Heart right ventricle (tissue), 16 donors: ENCODE measurements at regions not wholly inside any gene's neighbourhood (a gene's known extent, or its start where the extent isn't known, plus 50 kb on each side); places are given as distances from the start of the nearest gene placed in this dataset.
"Not testable (repeated sequence)": the region's sequence is repeated elsewhere in the genome, so short reads cannot be mapped to it uniquely, and the experiment has no call there.

Experiments
- ATAC-seq, 8 donors: fragments of 200-7000 bp; cut with Tn5 transposase; one replicate each; pipeline ENCODE4 v1.9.1; 2020; ENCODE audit warnings: mild to moderate bottlenecking in 8 of 8, moderate library complexity in 8 of 8, moderate number of reproducible peaks in 1 of 8
- DNase-seq, 2 donors: peaks; one replicate each; pipeline ENCODE4 v3.0.0-alpha.2; 2020
- H3K27ac ChIP-seq, 10 donors: fragments of 200-600 bp; sonication (generic) in 2 of 10; one replicate each; pipeline versions ENCODE4 v1.5.0 to v1.8.0; 2020 to 2022; ENCODE audit warnings: mild to moderate bottlenecking in 3 of 10
- H3K27me3 ChIP-seq, 7 donors: fragments of 200-600 bp; one replicate each; pipeline ENCODE4 v1.8.0; 2021 to 2022; ENCODE audit warnings: mild to moderate bottlenecking in 2 of 7
- H3K36me3 ChIP-seq, 9 donors: fragments of 200-600 bp; sonication (generic) in 1 of 9; one replicate each; pipeline versions ENCODE4 v1.5.0 to v1.8.0; 2020 to 2022; ENCODE audit warnings: mild to moderate bottlenecking in 2 of 9
- H3K4me1 ChIP-seq, 9 donors: fragments of 200-600 bp; sonication (generic) in 1 of 9; one replicate each; pipeline versions ENCODE4 v1.5.0 to v1.8.0; 2020 to 2022; ENCODE audit warnings: mild to moderate bottlenecking in 4 of 9
- H3K4me3 ChIP-seq, 10 donors: fragments of 200-600 bp; sonication (generic) in 2 of 10; one replicate each; pipeline versions ENCODE4 v1.5.0 to v1.8.0; 2020 to 2022; ENCODE audit warnings: mild to moderate bottlenecking in 7 of 10, moderate library complexity in 2 of 10
- H3K9me3 ChIP-seq, 11 donors: fragments of 200-600 bp in 10 of 11; sonication (generic) in 2 of 11; one replicate each; pipeline versions ENCODE4 v1.5.0 to v1.8.0; 2013 to 2022; ENCODE audit warnings: mild to moderate bottlenecking in 2 of 11, control low read depth in 1 of 11, moderate library complexity in 1 of 11
- WGBS, 2 donors: extraction: QIAGEN DNeasy Blood & Tissue Kit; methylation state at CpG; one replicate each; pipeline ENCODE4 v1.1.7; 2013; ENCODE audit warnings: inconsistent platforms in 1 of 2; 5-methylcytosine and 5-hydroxymethylcytosine counted together
- intact Hi-C, 10 donors: fragments of 100-400 bp; cut with DNase I; formaldehyde crosslinking; loops; one replicate each; pipeline versions ENCODE4 v1.11.1 to v1.14.2; 2022
- TF ChIP-seq, protein P1 (sequence below), 9 donors: fragments of 200-600 bp; sonication (generic) in 2 of 9; IDR thresholded peaks; one replicate each; pipeline versions ENCODE4 v1.5.0 to v1.8.0; 2021 to 2022; ENCODE audit warnings: antibody characterized with exemption in 9 of 9, mild to moderate bottlenecking in 5 of 9, moderate library complexity in 1 of 9
- donor health status: Arrhythmogenic right ventricular cardiomyopathy.
- donor health status: ischemic (EF 13 %, LVEDD 7.1; RV severe dilation, severe dysfunction).
- donor health status: healthy with polysubstance abuse.
- donor health status: DM: no; HTN: yes; CAD: no.
- donor health status: DM: no; HTN: no; CAD: no.
- donor health status: ischemic (EF 25% LVEDD 6.9; RV normal size, moderate dysfunction).
- donor health status: ischemic (EF 25% LVEDD 5.7; RV mildly dilated, moderate dysfunction).
- donor health status: healthy.
- donor health status: DM: yes; HTN: yes; CAD: no.
- donor health status: Ischemic cardiomyopathy.
- donor health status: ischemic (EF 35%, LVEDD 5.7; RV mildly dilated, moderate dysfunction).
- donor health status: nonischemic (EF 11% LVEDD 7.7; RV severe dilation, severe dysfunction).
- donor health status: DM: yes; HTN: yes; CAD: no.
- donor health status: PGD.
- donor health status: ischemic (EF 29% LVEDD 5.4; RV normal size, mild dysfunction).
- donor health status: nonischemic (EF 23%, LVEDD 6.1; RV moderate dilation, normal function).

DNA sequence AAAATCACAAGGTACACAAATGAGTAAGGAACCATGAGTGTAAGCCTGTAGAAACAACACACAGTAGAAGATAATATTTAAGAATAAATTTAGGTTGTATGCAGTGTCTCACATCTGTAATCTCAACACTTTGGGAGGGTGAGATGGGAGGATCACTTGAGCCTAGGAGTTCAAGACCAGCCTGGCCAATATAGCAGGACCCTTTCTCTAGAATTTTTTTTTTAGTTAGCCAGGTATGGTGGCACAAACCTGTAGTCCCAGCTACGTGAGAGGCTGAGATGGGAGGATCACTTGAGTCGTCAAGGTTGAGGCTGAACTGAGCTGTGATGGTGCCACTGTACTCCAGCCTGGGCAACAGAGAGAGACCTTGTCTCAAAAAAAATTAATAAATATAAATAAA lies 401.2 kb upstream of the RORB start:
- whole genome bisulfite sequencing, 2 donors, result 83 to 86% methylated on average over 2 of the region's 2 CpGs
- ATAC-seq, result no peak

DNA sequence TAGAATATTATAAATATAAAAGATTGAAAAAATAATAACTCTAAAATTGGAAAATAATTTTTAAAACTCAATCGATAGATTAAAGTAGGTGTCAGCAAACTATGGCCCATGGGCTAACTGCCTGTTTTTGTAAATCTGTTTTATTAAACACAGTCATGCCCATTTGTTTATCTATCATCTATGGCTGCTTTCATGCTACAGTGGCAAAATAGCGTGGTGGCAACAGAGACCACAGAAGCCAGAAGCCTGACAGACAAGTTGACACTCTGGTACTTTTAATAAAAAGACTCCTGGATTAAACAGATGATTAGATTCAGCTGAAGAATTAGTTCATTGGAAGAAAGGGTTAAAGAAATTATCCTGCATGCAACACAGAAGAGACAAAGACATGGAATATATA lies 400.7 kb upstream of the RORB start:
- DNase-seq (no peak), ATAC-seq (no peak)
- no peak overlapping the region for H3K27ac ChIP-seq
- no peaks in the 10 kb centered on the region for H3K4me1 ChIP-seq
- WGBS, 2 donors, result 84 to 87% methylated on average over 2 of the region's 2 CpGs
- TF ChIP-seq, protein P1, sequence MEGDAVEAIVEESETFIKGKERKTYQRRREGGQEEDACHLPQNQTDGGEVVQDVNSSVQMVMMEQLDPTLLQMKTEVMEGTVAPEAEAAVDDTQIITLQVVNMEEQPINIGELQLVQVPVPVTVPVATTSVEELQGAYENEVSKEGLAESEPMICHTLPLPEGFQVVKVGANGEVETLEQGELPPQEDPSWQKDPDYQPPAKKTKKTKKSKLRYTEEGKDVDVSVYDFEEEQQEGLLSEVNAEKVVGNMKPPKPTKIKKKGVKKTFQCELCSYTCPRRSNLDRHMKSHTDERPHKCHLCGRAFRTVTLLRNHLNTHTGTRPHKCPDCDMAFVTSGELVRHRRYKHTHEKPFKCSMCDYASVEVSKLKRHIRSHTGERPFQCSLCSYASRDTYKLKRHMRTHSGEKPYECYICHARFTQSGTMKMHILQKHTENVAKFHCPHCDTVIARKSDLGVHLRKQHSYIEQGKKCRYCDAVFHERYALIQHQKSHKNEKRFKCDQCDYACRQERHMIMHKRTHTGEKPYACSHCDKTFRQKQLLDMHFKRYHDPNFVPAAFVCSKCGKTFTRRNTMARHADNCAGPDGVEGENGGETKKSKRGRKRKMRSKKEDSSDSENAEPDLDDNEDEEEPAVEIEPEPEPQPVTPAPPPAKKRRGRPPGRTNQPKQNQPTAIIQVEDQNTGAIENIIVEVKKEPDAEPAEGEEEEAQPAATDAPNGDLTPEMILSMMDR (IDR thresholded peaks at IDR 0.05), result no peak
- intact Hi-C loops, result no loop called here
- H3K9me3 ChIP-seq, result no peaks in the 10 kb centered on the region
- no peaks in the 10 kb centered on the region for H3K27me3 ChIP-seq
- H3K4me3 ChIP-seq, result no peak overlapping the region
- H3K36me3 ChIP-seq, result no peaks in the 10 kb centered on the region

More for the DNA sequence above, 401.2 kb upstream of the RORB start:
- Histone ChIP-seq H3K9me3 (no peaks in the 10 kb centered on the region), H3K27ac (no peak overlapping the region), H3K4me1 (no peaks in the 10 kb centered on the region), H3K27me3 (no peaks in the 10 kb centered on the region), H3K4me3 (no peak overlapping the region), H3K36me3 (no peaks in the 10 kb centered on the region)
- intact Hi-C loops, result no loop called here
- TF ChIP-seq, protein P1 (IDR thresholded peaks at IDR 0.05), result no peak
- no peak for DNase-seq

DNA sequence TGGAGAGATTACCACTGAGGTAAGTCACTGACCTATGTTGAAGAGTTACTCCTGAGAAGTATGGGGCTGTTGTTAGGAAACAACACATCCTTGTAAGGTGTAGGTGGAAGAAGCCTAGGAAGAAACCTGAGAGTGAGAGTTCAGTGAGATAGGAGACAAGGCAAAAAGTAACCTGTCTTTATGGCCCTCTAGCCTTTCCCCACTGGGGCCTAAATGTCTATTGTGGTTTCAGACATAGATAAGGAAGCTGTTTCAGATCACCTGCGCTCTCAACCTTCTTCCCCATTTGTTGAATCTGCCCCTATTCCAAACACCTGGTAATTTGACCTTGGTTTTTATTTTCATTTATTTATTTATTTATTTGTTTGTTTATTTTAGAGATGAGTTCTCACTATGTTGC lies 397.1 kb upstream of the RORB start:
- 92 to 96% methylated on average over 1 of the region's 1 CpG for WGBS, 2 donors
- intact Hi-C loops, result no loop called here
- no peaks in the 10 kb centered on the region for H3K36me3 ChIP-seq
- H3K27ac ChIP-seq, result no peak overlapping the region
- no peak for DNase-seq
- no peaks in the 10 kb centered on the region for H3K27me3 ChIP-seq
- TF ChIP-seq, protein P1 (IDR thresholded peaks at IDR 0.05), result no peak
- no peaks in the 10 kb centered on the region for H3K4me1 ChIP-seq
- H3K4me3 ChIP-seq, result no peak overlapping the region
- peaks cover 0 to 19% (median 0%) of the 10 kb centered on the region in 11 donors for H3K9me3 ChIP-seq
- no peak for ATAC-seq

DNA sequence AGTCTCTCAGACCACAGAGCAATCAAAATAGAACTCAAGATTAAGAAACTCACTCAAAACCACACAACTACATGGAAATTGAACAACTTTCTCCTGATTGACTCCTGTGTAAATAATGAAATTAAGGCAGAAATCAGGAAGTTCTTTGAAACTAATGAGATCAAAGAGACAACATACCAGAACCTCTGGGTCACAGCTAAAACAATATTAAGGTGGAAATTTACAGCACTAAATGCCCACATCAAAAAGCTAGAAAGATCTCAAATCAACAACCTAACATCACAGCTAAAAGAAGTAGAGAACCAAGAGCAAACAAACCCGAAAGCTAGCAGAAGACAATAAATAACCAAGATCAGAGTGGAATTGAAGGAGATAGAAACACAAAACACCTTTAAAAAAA lies 395.0 kb upstream of the RORB start:
- WGBS, 2 donors, result 73 to 77% methylated on average over 1 of the region's 1 CpG
- intact Hi-C loops, ATAC-seq: not testable (repeated sequence)

DNA sequence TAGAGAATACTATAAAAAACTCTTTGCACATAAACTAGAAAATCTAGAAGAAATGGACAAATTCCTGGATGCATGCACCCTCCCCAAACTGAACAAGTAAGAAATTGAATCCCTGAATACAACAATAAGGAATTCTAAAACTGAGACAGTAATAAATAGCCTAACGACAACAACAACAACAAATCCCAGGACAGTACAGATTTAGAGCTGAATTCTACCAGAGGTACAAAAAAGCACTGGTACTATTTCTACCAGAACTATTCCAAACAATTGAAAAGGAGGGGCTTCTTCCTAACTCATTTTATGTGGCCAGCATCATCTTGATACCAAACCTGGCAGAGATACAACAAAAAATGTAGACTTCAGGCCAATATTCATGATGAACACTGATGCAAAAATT lies 394.4 kb upstream of the RORB start:
- Histone ChIP-seq H3K9me3 (peaks cover 0 to 24% (median 0%) of the 10 kb centered on the region in 11 donors), H3K4me1 (no peaks in the 10 kb centered on the region), H3K36me3 (no peaks in the 10 kb centered on the region), H3K27me3 (no peaks in the 10 kb centered on the region), H3K27ac (no peak overlapping the region), H3K4me3 (no peak overlapping the region)
- TF ChIP-seq, protein P1 (IDR thresholded peaks at IDR 0.05), result no peak
- ATAC-seq (no peak), DNase-seq (no peak)
- WGBS, 2 donors, result 84 to 91% methylated on average over 1 of the region's 1 CpG
- intact Hi-C loops, result no loop called here

More for the DNA sequence above, 395.0 kb upstream of the RORB start:
- not testable (repeated sequence) for H3K36me3 ChIP-seq, H3K27me3 ChIP-seq, H3K4me3 ChIP-seq, H3K27ac ChIP-seq, H3K4me1 ChIP-seq, DNase-seq
- peaks cover 0 to 24% (median 0%) of the 10 kb centered on the region in 11 donors for H3K9me3 ChIP-seq
